ENCODE measurements at regions not wholly inside any gene's neighbourhood (a gene's known extent, or its start where the extent isn't known, plus 50 kb on each side); places are given as distances from the start of the nearest gene placed in this dataset.
"Not testable (repeated sequence)": the region's sequence is repeated elsewhere in the genome, so short reads cannot be mapped to it uniquely, and the experiment has no call there.

GRCh38 chr5:68028131-68028727, 187.3 kb upstream of the PIK3R1 start:
- no peaks in the 10 kb centered on the region for H3K4me1 ChIP-seq (ENCODE audit: control insufficient read depth, insufficient read depth, low read length, poor library complexity, severe bottlenecking)
- no peaks in the 10 kb centered on the region for H3K9me3 ChIP-seq (ENCODE audit: control insufficient read depth in 2 of 2, low read length in 2 of 2)
- Mint-ChIP-seq H3K36me3 (no peaks in the 10 kb centered on the region), H3K4me3 (no peak overlapping the region), H3K27me3 (peaks cover 4% of the 10 kb centered on the region), H3K27ac (no peak overlapping the region), H3K9me3 (no peaks in the 10 kb centered on the region), H3K4me1 (peaks cover 0 to 1% (median 0%) of the 10 kb centered on the region in 4 donors)
- ATAC-seq (ENCODE audit: low read depth in 2 of 2): no peak
- H3K27me3 ChIP-seq (ENCODE audit: control insufficient read depth, insufficient read depth, low read length): no peaks in the 10 kb centered on the region
- H3K27ac ChIP-seq (ENCODE audit: insufficient read depth, low read length, poor library complexity, severe bottlenecking): no peak overlapping the region
- H3K36me3 ChIP-seq (ENCODE audit: control insufficient read depth, insufficient read depth, low read length): no peaks in the 10 kb centered on the region
- no peak for DNase-seq
- no peak overlapping the region for H3K4me3 ChIP-seq (ENCODE audit: low read depth, low read length)

- Histone ChIP-seq H3K36me3 (ENCODE audit: control insufficient read depth, insufficient read depth, low read length) (no peaks in the 10 kb centered on the region), H3K27ac (ENCODE audit: insufficient read depth, low read length, poor library complexity, severe bottlenecking) (no peak overlapping the region), H3K9me3 (ENCODE audit: control insufficient read depth in 2 of 2, low read length in 2 of 2) (no peaks in the 10 kb centered on the region), H3K4me1 (ENCODE audit: control insufficient read depth, insufficient read depth, low read length, poor library complexity, severe bottlenecking) (no peaks in the 10 kb centered on the region), H3K27me3 (ENCODE audit: control insufficient read depth, insufficient read depth, low read length) (no peaks in the 10 kb centered on the region), H3K4me3 (ENCODE audit: low read depth, low read length) (no peak overlapping the region)
- H3K4me3 Mint-ChIP-seq: no peak overlapping the region
- ATAC-seq (ENCODE audit: low read depth in 2 of 2) (no peak), DNase-seq (no peak)
- peaks cover 0 to 1% (median 0%) of the 10 kb centered on the region in 4 donors for H3K4me1 Mint-ChIP-seq
- no peaks in the 10 kb centered on the region for H3K9me3 Mint-ChIP-seq
- no peaks in the 10 kb centered on the region for H3K36me3 Mint-ChIP-seq
- H3K27ac Mint-ChIP-seq: no peak overlapping the region
- H3K27me3 Mint-ChIP-seq: peaks cover 4% of the 10 kb centered on the region
These were observed 188.0 kb upstream of the PIK3R1 start for GRCh38 chr5:68027519-68027918.

- Mint-ChIP-seq H3K27ac (no peak overlapping the region), H3K36me3 (no peaks in the 10 kb centered on the region), H3K9me3 (no peaks in the 10 kb centered on the region), H3K27me3 (peaks cover 4% of the 10 kb centered on the region), H3K4me3 (no peak overlapping the region), H3K4me1 (peaks cover 0 to 1% (median 0%) of the 10 kb centered on the region in 4 donors)
- H3K36me3 ChIP-seq (ENCODE audit: control insufficient read depth, insufficient read depth, low read length): no peaks in the 10 kb centered on the region
- H3K9me3 ChIP-seq (ENCODE audit: control insufficient read depth in 2 of 2, low read length in 2 of 2): no peaks in the 10 kb centered on the region
- no peaks in the 10 kb centered on the region for H3K4me1 ChIP-seq (ENCODE audit: control insufficient read depth, insufficient read depth, low read length, poor library complexity, severe bottlenecking)
- ATAC-seq (ENCODE audit: low read depth in 2 of 2) (no peak), DNase-seq (no peak)
- no peak overlapping the region for H3K27ac ChIP-seq (ENCODE audit: insufficient read depth, low read length, poor library complexity, severe bottlenecking)
- H3K27me3 ChIP-seq (ENCODE audit: control insufficient read depth, insufficient read depth, low read length): no peaks in the 10 kb centered on the region
- no peak overlapping the region for H3K4me3 ChIP-seq (ENCODE audit: low read depth, low read length)
These were observed 189.3 kb upstream of the PIK3R1 start for GRCh38 chr5:68026092-68026885.

GRCh38 chr5:68024426-68024825, 191.1 kb upstream of the PIK3R1 start:
- Mint-ChIP-seq H3K27me3 (peaks cover 4% of the 10 kb centered on the region), H3K36me3 (no peaks in the 10 kb centered on the region), H3K4me3 (no peak overlapping the region), H3K4me1 (peaks cover 0 to 1% (median 0%) of the 10 kb centered on the region in 4 donors), H3K9me3 (no peaks in the 10 kb centered on the region), H3K27ac (no peak overlapping the region)
- no peaks in the 10 kb centered on the region for H3K4me1 ChIP-seq (ENCODE audit: control insufficient read depth, insufficient read depth, low read length, poor library complexity, severe bottlenecking)
- H3K36me3 ChIP-seq (ENCODE audit: control insufficient read depth, insufficient read depth, low read length): no peaks in the 10 kb centered on the region
- H3K9me3 ChIP-seq (ENCODE audit: control insufficient read depth in 2 of 2, low read length in 2 of 2): no peaks in the 10 kb centered on the region
- DNase-seq (no peak), ATAC-seq (ENCODE audit: low read depth in 2 of 2) (no peak)
- H3K27ac ChIP-seq (ENCODE audit: insufficient read depth, low read length, poor library complexity, severe bottlenecking): no peak overlapping the region
- no peaks in the 10 kb centered on the region for H3K27me3 ChIP-seq (ENCODE audit: control insufficient read depth, insufficient read depth, low read length)
- H3K4me3 ChIP-seq (ENCODE audit: low read depth, low read length): no peak overlapping the region

GRCh38 chr5:68021916-68022315, 193.6 kb upstream of the PIK3R1 start:
- no peak overlapping the region for H3K27ac Mint-ChIP-seq
- no peak for ATAC-seq (ENCODE audit: low read depth in 2 of 2)
- no peaks in the 10 kb centered on the region for H3K27me3 Mint-ChIP-seq
- H3K36me3 ChIP-seq (ENCODE audit: control insufficient read depth, insufficient read depth, low read length): no peaks in the 10 kb centered on the region
- peaks cover 0 to under 1% (median 0%) of the 10 kb centered on the region in 7 donors for H3K9me3 Mint-ChIP-seq
- H3K4me1 Mint-ChIP-seq: peaks cover 0 to 1% (median 0%) of the 10 kb centered on the region in 4 donors
- no peaks in the 10 kb centered on the region for H3K4me1 ChIP-seq (ENCODE audit: control insufficient read depth, insufficient read depth, low read length, poor library complexity, severe bottlenecking)
- no peak for DNase-seq
- peaks cover 1% of the 10 kb centered on the region for H3K27me3 ChIP-seq (ENCODE audit: control insufficient read depth, insufficient read depth, low read length)
- H3K9me3 ChIP-seq (ENCODE audit: control insufficient read depth in 2 of 2, low read length in 2 of 2): no peaks in the 10 kb centered on the region
- H3K4me3 ChIP-seq (ENCODE audit: low read depth, low read length): no peak overlapping the region
- H3K4me3 Mint-ChIP-seq: no peak overlapping the region
- no peaks in the 10 kb centered on the region for H3K36me3 Mint-ChIP-seq
- no peak overlapping the region for H3K27ac ChIP-seq (ENCODE audit: insufficient read depth, low read length, poor library complexity, severe bottlenecking)

GRCh38 chr5:68021227-68021626, 194.3 kb upstream of the PIK3R1 start:
- no peaks in the 10 kb centered on the region for H3K27me3 Mint-ChIP-seq
- H3K9me3 ChIP-seq (ENCODE audit: control insufficient read depth in 2 of 2, low read length in 2 of 2): no peaks in the 10 kb centered on the region
- H3K27ac ChIP-seq (ENCODE audit: insufficient read depth, low read length, poor library complexity, severe bottlenecking): no peak overlapping the region
- H3K36me3 ChIP-seq (ENCODE audit: control insufficient read depth, insufficient read depth, low read length): no peaks in the 10 kb centered on the region
- H3K4me3 Mint-ChIP-seq: no peak overlapping the region
- no peaks in the 10 kb centered on the region for H3K4me1 ChIP-seq (ENCODE audit: control insufficient read depth, insufficient read depth, low read length, poor library complexity, severe bottlenecking)
- H3K4me1 Mint-ChIP-seq: peaks cover 0 to 1% (median 0%) of the 10 kb centered on the region in 4 donors
- no peak overlapping the region for H3K4me3 ChIP-seq (ENCODE audit: low read depth, low read length)
- peaks cover 0 to 1% (median 0%) of the 10 kb centered on the region in 7 donors for H3K9me3 Mint-ChIP-seq
- no peaks in the 10 kb centered on the region for H3K36me3 Mint-ChIP-seq
- peaks cover 1% of the 10 kb centered on the region for H3K27me3 ChIP-seq (ENCODE audit: control insufficient read depth, insufficient read depth, low read length)
- ATAC-seq (ENCODE audit: low read depth in 2 of 2): no peak
- no peak overlapping the region for H3K27ac Mint-ChIP-seq
- DNase-seq: no peak

GRCh38 chr5:68020461-68020969, 195.0 kb upstream of the PIK3R1 start:
- not testable (repeated sequence) for H3K27ac ChIP-seq (ENCODE audit: insufficient read depth, low read length, poor library complexity, severe bottlenecking); H3K9me3 ChIP-seq (ENCODE audit: control insufficient read depth in 2 of 2, low read length in 2 of 2); H3K4me1 ChIP-seq (ENCODE audit: control insufficient read depth, insufficient read depth, low read length, poor library complexity, severe bottlenecking); H3K36me3 Mint-ChIP-seq; H3K36me3 ChIP-seq (ENCODE audit: control insufficient read depth, insufficient read depth, low read length); H3K4me3 Mint-ChIP-seq; H3K4me1 Mint-ChIP-seq; ATAC-seq (ENCODE audit: low read depth in 2 of 2); H3K9me3 Mint-ChIP-seq; H3K27me3 ChIP-seq (ENCODE audit: control insufficient read depth, insufficient read depth, low read length); H3K4me3 ChIP-seq (ENCODE audit: low read depth, low read length); DNase-seq; H3K27me3 Mint-ChIP-seq; H3K27ac Mint-ChIP-seq
